NCI-H1092 treated with DMSO at 0.1 percent for 48 hours (cell line): ENCODE measurements at regions not wholly inside any gene's neighbourhood (a gene's known extent, or its start where the extent isn't known, plus 50 kb on each side); places are given as distances from the start of the nearest gene placed in this dataset.
"Not testable (repeated sequence)": the region's sequence is repeated elsewhere in the genome, so short reads cannot be mapped to it uniquely, and the experiment has no call there.

ENCODE experiments used
- DNase-seq: peaks from one replicate; lab custom pipeline; 2025; lab: John Stamatoyannopoulos, UW

- DNase-seq: not testable (repeated sequence)
Observed at GRCh38 chr5:148744380-148744779, 82.0 kb upstream of the ADRB2 start.

- DNase-seq: no peak
Observed at GRCh38 chr5:148746826-148747535, 79.4 kb upstream of the ADRB2 start.

- no peak for DNase-seq
Observed at GRCh38 chr5:148747536-148747906, 78.9 kb upstream of the ADRB2 start.

- DNase-seq: no peak
Observed at GRCh38 chr5:148748702-148749392, 77.6 kb upstream of the ADRB2 start.

- DNase-seq: no peak
Observed at GRCh38 chr5:148750614-148751013, 75.8 kb upstream of the ADRB2 start.

GRCh38 chr5:148751025-148751424, 75.4 kb upstream of the ADRB2 start:
- no peak for DNase-seq

- DNase-seq: not testable (repeated sequence)
Observed at GRCh38 chr5:148752375-148752774, 74.0 kb upstream of the ADRB2 start.

- DNase-seq: no peak
Observed at GRCh38 chr5:148759101-148759500, 67.3 kb upstream of the ADRB2 start.

GRCh38 chr5:148760945-148761638, 65.3 kb upstream of the ADRB2 start:
- DNase-seq: no peak

- DNase-seq: no peak
Observed at GRCh38 chr5:148763996-148764395, 62.4 kb upstream of the ADRB2 start.

GRCh38 chr5:148765061-148765460, 61.4 kb upstream of the ADRB2 start:
- no peak for DNase-seq

- DNase-seq: no peak
Observed at GRCh38 chr5:148768806-148769415, 57.5 kb upstream of the ADRB2 start.

- DNase-seq: no peak
Observed at GRCh38 chr5:148769941-148770340, 56.5 kb upstream of the ADRB2 start.

- no peak for DNase-seq
Observed at GRCh38 chr5:148774313-148774712, 52.1 kb upstream of the ADRB2 start.

GRCh38 chr5:148776261-148776660, 50.1 kb upstream of the ADRB2 start:
- DNase-seq: no peak
